A673 (cell line): ENCODE measurements at regions not wholly inside any gene's neighbourhood (a gene's known extent, or its start where the extent isn't known, plus 50 kb on each side); places are given as distances from the start of the nearest gene placed in this dataset.

ENCODE experiments used
- BruUV-seq: library from RNA; stranded (reverse); fragments of 400-500 nt; replicated peaks from 2 replicates; lab custom pipeline; 2021; lab: Mats Ljungman, UMichigan
- CTCF ChIA-PET: fragments of 300-600 bp; sonication (Branson Sonifier 250); formaldehyde crosslinking; loops from one replicate; lab custom pipeline; 2022; ENCODE audit warnings: antibody characterized with exemption; lab: Charles Lee
- POLR2A ChIA-PET: fragments of 300-600 bp; sonication (Branson Sonifier 250); formaldehyde crosslinking; loops from one replicate; lab custom pipeline; 2022; ENCODE audit warnings: antibody characterized with exemption; ENCODE audit not compliant: low non-redundant PET; lab: Charles Lee
- DNase-seq: peaks from one replicate; pipeline ENCODE4 v3.0.0-alpha.2; 2015; ENCODE audit warnings: low spot score
- H3K27ac ChIP-seq: fragments of 200-600 bp; sonication (generic); 2 replicates; pipeline ENCODE4 v1.5.1; 2016; ENCODE audit warnings: mixed run types, low read depth, mild to moderate bottlenecking, mixed read lengths, antibody characterized with exemption, low read length; ENCODE audit not compliant: poor library complexity, severe bottlenecking
- H3K27me3 ChIP-seq: fragments of 200-600 bp; sonication (generic); replicated peaks from 2 replicates; pipeline ENCODE4 v1.6.1; 2017; ENCODE audit warnings: mixed run types, low read depth, mild to moderate bottlenecking, mixed read lengths, antibody characterized with exemption, low read length; ENCODE audit not compliant: insufficient read depth, poor library complexity
- H3K36me3 ChIP-seq: fragments of 200-600 bp; sonication (generic); 2 replicates; pipeline ENCODE4 v1.6.1; 2016; ENCODE audit warnings: mixed run types, mild to moderate bottlenecking, mixed read lengths, antibody characterized with exemption, low read length; ENCODE audit not compliant: insufficient read depth, poor library complexity, severe bottlenecking
- H3K4me1 ChIP-seq: fragments of 200-600 bp; sonication (generic); 2 replicates; pipeline ENCODE4 v1.6.1; 2017; ENCODE audit warnings: mixed run types, mild to moderate bottlenecking, mixed read lengths, antibody characterized with exemption, low read length; ENCODE audit not compliant: insufficient read depth, poor library complexity, severe bottlenecking
- H3K4me3 ChIP-seq: fragments of 200-600 bp; sonication (generic); 2 replicates; pipeline ENCODE4 v1.5.1; 2016; ENCODE audit warnings: low read depth, mixed run types, mild to moderate bottlenecking, mixed read lengths, low read length; ENCODE audit not compliant: poor library complexity, severe bottlenecking
- H3K9me3 ChIP-seq: fragments of 200-600 bp; sonication (generic); 2 replicates; pipeline ENCODE4 v1.6.1; 2016; ENCODE audit warnings: mixed run types, low read depth, mild to moderate bottlenecking, mixed read lengths, antibody characterized with exemption, low read length; ENCODE audit not compliant: poor library complexity, severe bottlenecking
- CTCF ChIP-seq: fragments of 300-800, 200-600 bp; sonication (generic); conservative IDR thresholded peaks from 2 replicates; pipeline ENCODE4 v1.5.1; 2017; ENCODE audit warnings: low read depth, mild to moderate bottlenecking, antibody characterized with exemption, low read length, moderate library complexity, mixed read lengths
- EZH2 ChIP-seq: fragments of 200-600 bp; sonication (generic); IDR thresholded peaks from 2 replicates; pipeline ENCODE4 v1.6.1; 2017; ENCODE audit warnings: borderline replicate concordance, low read depth, mild to moderate bottlenecking, mixed read lengths, antibody characterized with exemption, low read length; ENCODE audit not compliant: poor library complexity, severe bottlenecking
- intact Hi-C: fragments of 100-400 bp; cut with micrococcal nuclease; formaldehyde crosslinking; loops from one replicate; pipeline ENCODE4 v1.10.0; 2022; ENCODE audit not compliant: unreplicated experiment

- TF ChIP-seq EZH2 (no peak), CTCF (no peak)
- no peaks in the 10 kb centered on the region for H3K9me3 ChIP-seq
- no peak for DNase-seq
- no peak overlapping the region for H3K4me3 ChIP-seq
- BruUV-seq = no TSS peak
- ChIA-PET CTCF (no interaction called here), POLR2A (no interaction called here)
- no peaks in the 10 kb centered on the region for H3K36me3 ChIP-seq
- H3K27ac ChIP-seq = no peak overlapping the region
- no peaks in the 10 kb centered on the region for H3K4me1 ChIP-seq
- H3K27me3 ChIP-seq = no peaks in the 10 kb centered on the region
- intact Hi-C loops = no loop called here
Observed at GRCh38 chr9:118268046-118268445, 563.8 kb downstream of the TLR4 start.

- DNase-seq = no peak
- Histone ChIP-seq H3K9me3 (no peaks in the 10 kb centered on the region), H3K4me1 (no peaks in the 10 kb centered on the region), H3K27ac (no peak overlapping the region), H3K4me3 (no peak overlapping the region), H3K36me3 (no peaks in the 10 kb centered on the region), H3K27me3 (no peaks in the 10 kb centered on the region)
- intact Hi-C loops = no loop called here
- no TSS peak for BruUV-seq
- ChIA-PET POLR2A (no interaction called here), CTCF (no interaction called here)
- TF ChIP-seq CTCF = no peak
- TF ChIP-seq EZH2 = no peak
Observed at GRCh38 chr9:118269623-118270022, 565.4 kb downstream of the TLR4 start.

- H3K4me1 ChIP-seq = no peaks in the 10 kb centered on the region
- DNase-seq = no peak
- intact Hi-C loops = no loop called here
- H3K27ac ChIP-seq = no peak overlapping the region
- H3K4me3 ChIP-seq = no peak overlapping the region
- H3K27me3 ChIP-seq = no peaks in the 10 kb centered on the region
- no peaks in the 10 kb centered on the region for H3K36me3 ChIP-seq
- H3K9me3 ChIP-seq = no peaks in the 10 kb centered on the region
- ChIA-PET CTCF (no interaction called here), POLR2A (no interaction called here)
- BruUV-seq = no TSS peak
- no peak for TF ChIP-seq EZH2
- no peak for TF ChIP-seq CTCF
Observed at GRCh38 chr9:118271331-118271730, 567.1 kb downstream of the TLR4 start.
